ENCODE measurements at regions not wholly inside any gene's neighbourhood (a gene's known extent, or its start where the extent isn't known, plus 50 kb on each side); places are given as distances from the start of the nearest gene placed in this dataset.
A peak's percentile ranks its signal among the peaks of the same experiment; 100 is the strongest.

DNA sequence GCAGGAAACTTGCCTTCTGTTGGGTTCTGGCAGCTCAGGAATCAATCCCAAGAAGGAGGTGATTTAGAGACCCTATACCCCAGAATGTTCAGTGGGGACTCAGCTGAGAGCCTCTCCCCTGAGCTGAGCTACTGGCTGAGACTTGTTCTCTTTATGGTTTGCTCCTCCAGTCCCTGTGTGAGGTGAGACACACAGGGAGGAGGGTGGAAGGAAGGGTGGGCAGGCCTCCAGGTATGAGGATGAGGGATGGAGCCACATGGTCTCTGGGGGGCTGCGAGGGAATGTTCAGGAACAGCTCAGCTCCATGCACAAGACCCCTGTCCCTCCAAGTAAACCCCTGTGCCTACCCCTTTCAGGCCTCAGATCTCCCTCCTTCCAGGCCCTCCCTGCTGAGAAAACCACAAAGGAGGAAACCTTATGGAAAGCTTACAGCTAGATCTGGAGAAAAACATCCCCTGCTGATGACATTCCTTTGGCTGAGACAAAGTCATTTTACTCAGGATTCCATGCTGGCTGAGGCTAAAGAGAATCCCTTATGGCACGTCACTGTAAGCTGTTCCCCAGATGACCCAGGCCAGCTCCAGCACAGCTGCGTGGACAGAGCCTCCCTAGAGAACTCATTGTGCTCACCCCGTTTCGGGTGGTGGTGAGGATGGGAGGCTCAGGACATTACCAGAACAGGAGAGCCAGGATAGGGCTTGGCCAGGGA lies 91.5 kb upstream of the IPO9 start:
- Histone ChIP-seq H3K4me1 (replicated peaks in 1 of 4; ENCODE audit: control insufficient read depth in 3 of 4, insufficient read depth in 4 of 4, low read length in 3 of 4) (peaks cover 37 to 49% (median 44%) of the 10 kb centered on the region in 4 experiments), H3K9ac (replicated peaks in 1 of 4; ENCODE audit: extremely low read depth in 1 of 4, low read depth in 3 of 4, low read length in 3 of 4) (peak overlapping the region in 3 of 4 experiments; percentile 4 to 33 (median 16); a peak in 4 of 7 replicates), H2AK5ac (ENCODE audit: low read depth, low read length) (peak overlapping the region; percentile 91; the same call in 1 of the 2 replicates), H3K9me3 (ENCODE audit: insufficient read depth in 2 of 2, low read depth in 1 of 2, low read length in 1 of 2) (no peaks in the 10 kb centered on the region), H2BK12ac (ENCODE audit: low read depth, low read length) (peak overlapping the region; percentile 99), H3K4me3 (ENCODE audit: extremely low read depth in 1 of 4, insufficient read depth in 2 of 4, low read depth in 3 of 4, low read length in 4 of 4) (peak overlapping the region in 3 of 4 experiments; percentile 0 to 83 (median 7); a peak in 3 of 8 replicates), H3K36me3 (ENCODE audit: control insufficient read depth in 2 of 4, insufficient read depth in 4 of 4, low read length in 3 of 4) (no peaks in the 10 kb centered on the region; a peak in 1 of 8 replicates), H3K27me3 (replicated peaks in 1 of 4; ENCODE audit: control insufficient read depth in 3 of 4, extremely low read depth in 1 of 4, insufficient read depth in 3 of 4, low read length in 3 of 4) (no peaks in the 10 kb centered on the region), H3K23me2 (ENCODE audit: low read depth, low read length) (peaks cover 11% of the 10 kb centered on the region; the same call in 1 of the 2 replicates), H2BK5ac (ENCODE audit: low read depth, low read length) (peak overlapping the region; percentile 83), H3K79me2 (ENCODE audit: control insufficient read depth in 1 of 2, insufficient read depth in 2 of 2, low read length in 2 of 2) (peaks cover 0 to 24% of the 10 kb centered on the region in 2 experiments; a peak in 3 of 4 replicates), H3K56ac (replicated peaks; ENCODE audit: insufficient read length, low read depth, low read length) (no peak overlapping the region), H4K5ac (ENCODE audit: insufficient read length, low read depth, low read length) (peak overlapping the region; percentile 65), H2AFZ (ENCODE audit: low read length) (no peak overlapping the region), H4K91ac (replicated peaks; ENCODE audit: insufficient read length, low read length) (peak overlapping the region; percentile 94), H3K14ac (ENCODE audit: insufficient read length) (no peak overlapping the region), H2BK15ac (ENCODE audit: low read length) (peak overlapping the region; percentile 90), H3K79me1 (ENCODE audit: low read depth, low read length) (peaks cover 4% of the 10 kb centered on the region), H3K4me2 (ENCODE audit: insufficient read depth in 1 of 2, low read depth in 2 of 2, low read length in 2 of 2) (peak overlapping the region; percentile 77 to 90), H4K20me1 (replicated peaks in 1 of 2; ENCODE audit: control insufficient read depth in 1 of 2, insufficient read depth in 2 of 2, low read length in 2 of 2) (peaks cover 0 to 7% of the 10 kb centered on the region in 2 experiments), H4K8ac (ENCODE audit: extremely low read depth, insufficient read depth, low read length) (no peak overlapping the region), H3K27ac (ENCODE audit: low read depth, low read length) (peak overlapping the region; percentile 72), H2BK120ac (replicated peaks; ENCODE audit: low read depth, low read length) (peak overlapping the region; percentile 73), H3K23ac (ENCODE audit: insufficient read length) (no peak overlapping the region), H3K18ac (ENCODE audit: extremely low read depth, low read length) (peak overlapping the region; percentile 93), H3K4ac (replicated peaks; ENCODE audit: insufficient read length, low read depth, low read length) (peak overlapping the region; percentile 34), H2BK20ac (ENCODE audit: low read length) (peak overlapping the region; percentile 98)
- peak; percentile 88 for FAIRE-seq
- DNase-seq (ENCODE audit: low read depth in 1 of 2, low spot score in 2 of 2), result no peak
- ChIA-PET POLR2A (ENCODE audit: partially characterized antibody) (interaction anchor here (0.7 to 1.6 kb wide), 8 partner anchors 9 to 89 kb away, joined by 3 to 5 read pairs (median 3); no protein-coding TSS in a partner anchor), CTCF (ENCODE audit: partially characterized antibody) (interaction anchor here (0.6 to 14.5 kb wide), 24 partner anchors 9 to 417 kb away, joined by 3 to 146 read pairs (median 4); no protein-coding TSS in a partner anchor)
- 26% methylated on average over 5 of the region's 5 CpGs; no CpG with 5 or more reads in 1 of the 2 experiments for WGBS, 2 experiments (ENCODE audit: extremely low coverage in 1 of 2, insufficient coverage in 1 of 2, insufficient read length in 1 of 2, insufficient replicate concordance in 2 of 2, low coverage in 1 of 2, low lambda C conversion rate in 2 of 2, missing lambda C conversion rate in 1 of 2)
- TF ChIP-seq TAF1 (IDR thresholded peaks at IDR 0.05; ENCODE audit: low read depth, low read length) (peak; percentile 71), POLR2A (IDR thresholded peaks at IDR 0.05; ENCODE audit: control extremely low read depth in 1 of 2, low read depth in 2 of 2, low read length in 2 of 2) (peak in 1 of 2 experiments; percentile 68; a peak in 1 of 3 replicates), CBX5 (IDR thresholded peaks at IDR 0.05; ENCODE audit: low read depth, low read length) (no peak), TAF7 (optimal IDR thresholded peaks at IDR 0.05; ENCODE audit: borderline replicate concordance, low read depth, low read length) (peak; percentile 44), KDM1A (IDR thresholded peaks at IDR 0.05; ENCODE audit: borderline replicate concordance, low read length) (no peak), CREB1 (IDR thresholded peaks at IDR 0.05) (peak; percentile 66), HDAC2 (IDR thresholded peaks at IDR 0.05; ENCODE audit: borderline replicate concordance in 1 of 2, low read depth in 2 of 2, low read length in 2 of 2) (no peak), TEAD4 (IDR thresholded peaks at IDR 0.05; ENCODE audit: low read depth, low read length) (peak; percentile 59), SP1 (IDR thresholded peaks at IDR 0.05; ENCODE audit: low read depth, low read length) (peak; percentile 75), RAD21 (IDR thresholded peaks at IDR 0.05 in 1 of 2, conservative IDR thresholded peaks at IDR 0.05 in 1 of 2; ENCODE audit: low read depth in 2 of 2, low read length in 2 of 2) (no peak), BRCA1 (IDR thresholded peaks at IDR 0.05; ENCODE audit: low read depth, low read length) (no peak), FOSL1 (IDR thresholded peaks at IDR 0.05; ENCODE audit: insufficient read depth, low read depth, low read length) (no peak)

Measured in H1 (cell line).